Activated CD4-positive, alpha-beta T cell treated with anti-CD3 and anti-CD28 coated beads, Interleukin-2, Interleukin-4, amounts not matched to agents 100 ng/mL and 50 ng/mL, durations not matched to agents 16 hours and 8 hours (primary cell): ENCODE measurements at regions not wholly inside any gene's neighbourhood (a gene's known extent, or its start where the extent isn't known, plus 50 kb on each side); places are given as distances from the start of the nearest gene placed in this dataset.

Experiments used
- DNase-seq: peaks from one replicate; pipeline ENCODE4 v3.0.0-alpha.2; 2020; ENCODE audit warnings: low spot score

DNA sequence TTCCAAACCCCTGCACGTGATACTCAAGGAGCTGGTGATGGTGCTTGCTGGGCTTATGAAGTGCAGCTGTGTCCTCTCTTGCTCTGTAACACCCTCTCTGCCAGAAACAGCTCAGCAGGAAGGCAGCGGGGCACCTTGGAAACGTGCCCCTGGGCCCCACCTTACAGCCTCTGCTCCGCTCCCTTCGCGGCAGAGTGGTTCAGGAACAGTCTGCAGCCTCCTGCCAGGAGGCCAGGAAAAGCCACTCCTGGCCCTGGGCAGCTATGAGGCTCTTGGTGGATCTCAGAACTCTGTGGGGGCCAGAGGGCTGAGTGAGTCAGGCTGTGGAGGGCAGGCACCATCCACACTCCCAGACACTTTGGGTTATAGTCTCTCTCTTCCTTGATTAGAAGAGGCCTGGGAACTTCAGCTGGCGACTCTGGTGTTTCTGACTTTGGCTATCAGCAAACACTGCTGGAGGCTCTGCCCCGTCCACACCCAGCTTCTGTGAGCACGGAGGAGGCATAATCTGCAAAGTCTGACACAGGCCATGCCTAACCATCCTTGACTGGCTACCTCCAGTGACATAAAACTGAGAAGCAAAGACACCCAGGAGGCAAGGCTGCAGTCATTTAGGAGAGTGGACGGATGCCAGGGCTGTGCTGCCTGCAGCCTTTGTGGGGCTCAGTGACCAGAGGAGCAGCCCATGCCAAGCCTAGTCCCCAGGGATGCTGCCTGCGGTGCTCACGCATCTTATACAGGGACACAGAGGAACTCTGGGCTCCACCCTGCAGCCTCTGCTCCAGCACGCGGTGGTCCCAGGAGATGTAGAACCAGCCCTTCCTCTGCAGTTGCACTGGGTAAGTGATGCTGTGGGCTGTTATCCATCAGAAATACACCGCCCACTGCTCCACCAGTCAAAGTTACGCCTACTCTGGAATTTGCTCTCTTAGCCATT lies 65.3 kb downstream of the METRNL start:
- no peak for DNase-seq

DNA sequence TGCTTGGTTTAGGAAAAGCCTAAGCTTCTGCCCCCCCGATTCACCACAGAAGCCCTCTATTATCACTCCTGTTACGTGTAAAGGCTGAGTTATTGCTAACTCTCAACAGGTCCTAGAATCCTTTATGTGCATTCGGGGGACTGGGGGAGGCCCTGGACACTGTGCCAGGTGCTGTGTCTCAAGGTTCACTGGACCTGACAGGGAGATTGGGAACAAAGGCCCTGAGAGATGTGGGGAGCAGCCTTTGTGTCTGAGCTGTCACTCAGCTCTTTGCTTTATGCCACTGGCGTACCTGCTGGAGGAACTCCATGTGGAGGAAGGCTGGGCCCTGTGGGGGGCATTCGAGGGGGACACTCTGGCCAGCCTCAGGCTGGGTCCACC lies 65.9 kb downstream of the METRNL start:
- DNase-seq: no peak

DNA sequence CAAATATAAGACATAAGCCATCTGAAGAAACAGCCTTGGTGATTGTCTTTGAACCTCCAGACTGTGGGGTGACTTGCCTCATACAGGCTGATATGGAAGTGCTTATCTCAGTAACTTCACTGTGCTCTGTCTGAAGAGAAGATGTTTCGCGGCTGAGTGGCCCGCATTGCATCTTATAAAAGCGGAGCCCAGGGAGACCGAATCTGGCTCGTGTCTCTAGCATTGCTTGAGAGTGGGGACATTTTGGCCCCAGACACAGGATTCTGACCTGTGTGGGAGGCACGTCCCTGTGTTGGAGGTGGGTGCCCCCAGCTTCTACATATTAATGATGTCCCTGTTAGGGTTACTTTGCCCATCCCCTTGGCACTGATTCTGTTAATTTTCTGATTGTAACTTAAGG lies 66.4 kb downstream of the METRNL start:
- no peak for DNase-seq

DNA sequence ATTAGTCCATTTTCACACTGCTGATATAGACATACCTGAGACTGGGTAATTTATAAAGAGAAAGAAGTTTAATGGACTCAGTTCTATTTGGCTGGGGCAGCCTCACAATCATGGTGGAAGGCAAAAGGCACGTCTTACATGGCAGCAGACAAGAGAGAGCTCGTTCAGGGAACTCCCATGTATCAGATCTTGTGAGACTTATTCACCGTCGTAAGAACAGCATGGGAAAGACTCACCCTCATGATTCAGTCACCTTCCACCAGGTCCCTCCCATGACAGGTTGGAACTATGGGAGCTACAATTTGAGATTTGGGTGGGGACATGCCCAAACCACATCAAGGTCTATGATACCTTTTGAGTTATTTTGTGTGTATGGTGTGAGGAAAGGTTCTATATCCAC lies 66.9 kb downstream of the METRNL start:
- no peak for DNase-seq

DNA sequence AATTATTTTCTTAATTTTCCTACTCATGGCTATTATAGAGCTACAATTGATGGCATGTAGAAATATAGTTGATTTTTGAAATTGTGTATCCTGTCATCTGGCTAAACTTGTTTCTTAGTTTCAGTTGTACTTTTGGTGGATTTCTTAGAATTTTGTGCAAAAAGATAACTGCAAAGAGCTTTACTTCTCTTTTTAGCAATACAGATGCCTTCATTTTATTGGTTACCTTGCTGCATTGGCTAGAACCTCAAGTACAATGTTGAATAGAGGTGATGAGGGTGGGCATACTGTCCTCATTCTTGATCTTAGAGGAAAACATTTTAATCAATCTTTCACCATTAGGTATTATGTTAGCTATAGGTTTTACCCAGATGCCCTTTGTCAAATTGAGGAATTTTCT lies 67.9 kb downstream of the METRNL start:
- peak; percentile 17 for DNase-seq

DNA sequence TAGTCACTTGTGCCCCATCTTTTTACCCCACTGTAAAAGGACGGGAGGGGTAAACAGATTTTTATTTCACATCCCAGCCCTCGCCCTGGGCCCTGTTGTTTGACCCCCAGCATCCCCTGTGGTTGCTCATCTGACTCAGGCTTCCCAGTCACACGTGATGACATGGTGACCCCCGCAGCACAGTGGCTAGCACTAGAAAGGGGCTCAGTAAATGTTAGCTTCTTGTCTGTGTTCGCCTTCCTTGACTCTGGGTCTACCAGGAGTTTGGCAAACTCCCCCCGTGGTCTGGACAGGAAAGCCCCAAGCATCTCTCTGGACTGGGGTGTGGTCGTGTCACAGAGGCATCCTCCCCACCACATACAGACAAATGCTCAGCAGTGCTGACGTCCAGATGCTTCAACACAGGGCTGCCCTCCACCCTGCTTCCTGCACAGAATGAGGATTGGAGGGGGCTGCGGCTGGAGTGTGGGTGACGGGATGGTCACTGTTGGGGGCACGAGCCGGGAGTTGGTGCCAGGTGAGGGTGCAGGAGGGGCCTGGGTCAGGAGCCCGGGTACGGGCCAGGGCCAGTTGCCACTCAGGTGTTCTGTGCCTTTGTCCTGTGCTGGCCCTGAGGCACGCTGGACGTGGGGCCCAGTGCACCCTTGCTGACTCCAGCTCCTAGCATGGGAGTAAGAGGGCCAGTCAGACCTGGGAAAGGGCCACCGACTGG lies 69.1 kb downstream of the METRNL start:
- no peak for DNase-seq

DNA sequence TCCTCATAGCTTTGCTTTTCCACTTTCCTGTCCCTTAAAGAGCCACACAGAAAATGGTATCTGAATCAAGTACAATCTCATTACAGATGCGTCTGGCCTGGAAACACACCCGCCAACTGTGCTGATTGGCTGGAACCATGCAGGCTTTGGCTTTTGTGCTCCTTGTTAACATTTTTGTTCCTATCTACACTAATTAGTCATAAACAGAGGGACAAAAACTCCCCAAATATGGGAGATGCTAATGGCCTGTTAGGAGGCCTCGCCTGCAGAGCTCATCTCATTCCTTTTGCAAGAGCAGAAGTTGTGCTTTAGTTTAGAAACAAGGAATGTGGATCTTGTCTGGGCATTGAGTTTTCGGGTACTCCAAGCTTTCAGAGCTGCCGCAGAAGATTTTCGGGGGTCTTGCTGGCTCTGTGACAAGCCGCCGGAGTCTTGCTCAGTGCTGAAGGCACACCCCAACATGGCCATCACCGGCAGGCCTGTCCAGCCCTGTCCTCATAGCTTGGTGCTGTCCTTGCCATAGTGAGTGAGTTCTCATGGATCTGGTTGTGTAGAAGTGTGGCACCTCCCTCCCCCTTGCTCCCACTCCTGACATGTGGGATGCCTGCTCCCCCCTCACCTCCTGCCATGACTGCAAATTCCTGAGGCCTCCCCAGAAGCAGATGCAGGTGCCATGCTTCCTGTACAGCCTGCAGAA lies 69.8 kb downstream of the METRNL start:
- DNase-seq: no peak

GRCh38 chr17:83149761-83150251 lies 70.4 kb downstream of the METRNL start:
- no peak for DNase-seq

GRCh38 chr17:83150369-83151055 lies 71.1 kb downstream of the METRNL start:
- no peak for DNase-seq

- no peak for DNase-seq
Observed at GRCh38 chr17:83151056-83151441, 71.6 kb downstream of the METRNL start.

DNA sequence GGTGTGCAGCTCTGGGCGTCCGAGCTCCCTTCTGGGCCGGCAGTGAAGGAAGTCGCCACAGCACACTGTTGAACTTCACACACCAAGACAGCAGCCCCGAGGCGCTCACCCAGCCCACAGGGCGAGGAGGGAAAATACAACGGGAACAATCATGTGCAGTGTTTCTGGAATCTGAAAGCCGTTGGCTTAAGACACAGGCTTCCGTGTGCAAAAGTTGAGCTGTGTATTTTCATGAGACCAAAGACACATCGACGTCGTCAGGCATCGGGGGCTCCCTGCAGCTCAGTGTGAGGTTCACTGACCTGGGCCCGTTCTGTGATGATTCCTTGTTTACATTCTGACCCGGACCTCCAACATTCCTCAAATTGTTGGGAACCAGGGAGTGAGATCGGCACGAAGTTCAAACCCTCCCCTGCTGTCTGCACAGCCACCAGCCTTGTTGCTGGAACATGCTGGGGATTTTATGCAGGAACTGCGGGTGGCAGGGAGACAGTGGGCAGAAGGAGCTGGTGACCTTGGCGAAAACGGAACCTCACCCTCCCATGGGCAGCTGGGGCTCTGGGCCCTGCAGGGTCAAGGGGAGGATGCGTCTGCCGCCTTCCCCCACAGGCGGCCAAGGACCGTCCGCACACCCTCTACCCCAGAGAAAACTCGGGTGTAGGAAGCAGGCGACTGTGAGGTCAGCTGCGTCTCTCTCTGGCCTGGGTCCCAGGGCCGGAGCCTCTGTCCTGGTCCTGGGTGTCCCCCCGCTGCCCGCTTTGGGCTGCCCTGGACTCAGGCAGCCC lies 72.2 kb downstream of the METRNL start:
- no peak for DNase-seq

GRCh38 chr17:83152227-83152744 lies 72.9 kb downstream of the METRNL start:
- no peak for DNase-seq

- no peak for DNase-seq
Observed at GRCh38 chr17:83152745-83153611, 73.6 kb downstream of the METRNL start.

GRCh38 chr17:83153681-83154310 lies 74.4 kb downstream of the METRNL start:
- DNase-seq: no peak

DNA sequence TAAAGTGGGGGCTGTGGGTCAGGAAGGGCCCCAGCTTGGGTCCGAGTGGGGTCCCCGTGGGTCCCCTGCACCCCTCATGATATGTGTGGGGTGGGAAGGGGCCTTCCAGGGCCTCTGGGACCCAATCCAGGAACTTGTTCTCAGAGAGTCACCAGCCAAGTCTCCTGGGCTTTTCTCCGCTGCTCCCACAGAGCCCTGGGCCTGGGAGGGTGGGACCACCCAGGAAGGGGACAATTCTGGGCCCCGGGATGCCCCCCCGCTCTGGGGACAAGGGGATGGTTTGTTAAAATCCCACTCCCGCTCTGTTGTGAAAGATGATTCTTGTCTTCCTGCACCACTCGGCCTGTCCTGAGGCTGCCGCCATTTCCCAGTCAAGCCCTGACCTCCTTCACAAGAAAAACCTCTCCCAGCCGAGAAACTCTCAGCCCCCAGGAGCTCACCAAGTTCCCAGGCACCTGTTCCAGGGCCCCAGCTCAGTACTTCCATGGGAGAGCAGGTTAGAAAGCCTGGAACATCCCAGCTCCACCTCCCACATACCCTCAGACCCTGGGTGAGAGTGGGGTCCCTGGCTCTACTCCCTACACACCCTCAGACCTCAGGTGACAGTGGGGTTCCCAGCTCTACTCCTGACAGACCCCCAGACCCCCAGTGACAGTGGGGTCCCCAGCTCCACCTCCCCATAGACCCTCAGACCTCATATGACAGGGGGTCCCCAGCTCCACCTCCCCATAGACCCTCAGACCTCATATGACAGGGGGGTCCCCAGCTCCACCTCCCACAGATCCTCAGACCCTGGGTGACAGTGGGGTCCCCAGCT lies 75.1 kb downstream of the METRNL start:
- DNase-seq: no peak

- peak; percentile 40 for DNase-seq
Observed at GRCh38 chr17:83155128-83156121, 76.0 kb downstream of the METRNL start.

GRCh38 chr17:83156408-83156807 lies 77.0 kb downstream of the METRNL start:
- no peak for DNase-seq
